BLaER1 (cell line): ENCODE measurements at regions not wholly inside any gene's neighbourhood (a gene's known extent, or its start where the extent isn't known, plus 50 kb on each side); places are given as distances from the start of the nearest gene placed in this dataset.

Source experiments
- H3K27ac ChIP-seq: shearing (Covaris generic); formaldehyde crosslinking; 2 replicates; pipeline ENCODE4 v1.8.1; 2022
- H3K27me3 ChIP-seq: shearing (Covaris generic); formaldehyde crosslinking; 2 replicates; pipeline ENCODE4 v1.8.1; 2022
- H3K36me3 ChIP-seq: shearing (Covaris generic); formaldehyde crosslinking; 2 replicates; pipeline ENCODE4 v1.8.1; 2022
- H3K4me1 ChIP-seq: shearing (Covaris generic); formaldehyde crosslinking; 2 replicates; pipeline ENCODE4 v1.8.1; 2022
- H3K4me2 ChIP-seq: shearing (Covaris generic); formaldehyde crosslinking; 2 replicates; pipeline ENCODE4 v1.8.1; 2022
- H3K4me3 ChIP-seq: shearing (Covaris generic); formaldehyde crosslinking; 2 replicates; pipeline ENCODE4 v1.8.1; 2022
- H3K9ac ChIP-seq: shearing (Covaris generic); formaldehyde crosslinking; 2 replicates; pipeline ENCODE4 v1.8.1; 2022
- H3K9me3 ChIP-seq: shearing (Covaris generic); formaldehyde crosslinking; 2 replicates; pipeline ENCODE4 v1.8.1; 2022
- H4K20me1 ChIP-seq: shearing (Covaris generic); formaldehyde crosslinking; 2 replicates; pipeline ENCODE4 v1.8.1; 2022
- Cebpa-rat ChIP-seq: shearing (Covaris generic); IDR thresholded peaks from 2 replicates; pipeline ENCODE4 v1.8.1; 2022

DNA sequence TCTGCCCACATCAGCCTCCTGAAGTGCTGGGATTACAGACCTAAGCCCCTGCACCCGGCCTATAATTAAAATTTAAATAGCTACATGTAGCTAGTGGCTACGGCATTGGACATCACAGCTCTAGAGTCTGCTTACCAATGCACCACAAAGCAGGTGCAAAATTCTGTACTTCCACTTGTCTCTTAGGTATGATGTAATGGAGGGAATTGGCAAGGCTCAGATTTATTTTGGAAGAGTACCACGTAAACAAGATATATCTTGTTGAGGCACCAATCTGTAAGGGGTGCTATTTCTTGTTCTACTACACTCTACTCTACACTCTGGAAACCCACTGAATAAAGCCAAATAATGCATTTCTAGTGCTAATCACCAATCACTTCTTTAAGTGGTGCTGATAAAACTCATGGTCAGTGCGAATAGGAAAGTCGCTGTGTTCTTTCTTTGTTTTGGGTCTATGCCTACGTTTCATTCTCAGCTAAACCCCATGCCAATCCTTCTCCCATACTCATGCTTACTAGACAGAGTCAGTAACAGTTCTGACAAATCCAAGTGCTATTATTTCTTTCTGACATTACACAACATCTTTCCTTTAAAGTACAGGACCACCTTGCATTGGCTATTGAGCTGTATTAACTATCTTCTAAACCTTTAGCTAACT, 92.3 kb downstream of the GC start:
- Histone ChIP-seq H4K20me1 (no peaks in the 10 kb centered on the region), H3K4me1 (no peaks in the 10 kb centered on the region), H3K9ac (no peak overlapping the region), H3K27ac (no peak overlapping the region), H3K9me3 (no peaks in the 10 kb centered on the region), H3K27me3 (no peaks in the 10 kb centered on the region), H3K4me2 (no peak overlapping the region), H3K4me3 (no peak overlapping the region), H3K36me3 (no peaks in the 10 kb centered on the region)
- no peak for TF ChIP-seq Cebpa-rat

DNA sequence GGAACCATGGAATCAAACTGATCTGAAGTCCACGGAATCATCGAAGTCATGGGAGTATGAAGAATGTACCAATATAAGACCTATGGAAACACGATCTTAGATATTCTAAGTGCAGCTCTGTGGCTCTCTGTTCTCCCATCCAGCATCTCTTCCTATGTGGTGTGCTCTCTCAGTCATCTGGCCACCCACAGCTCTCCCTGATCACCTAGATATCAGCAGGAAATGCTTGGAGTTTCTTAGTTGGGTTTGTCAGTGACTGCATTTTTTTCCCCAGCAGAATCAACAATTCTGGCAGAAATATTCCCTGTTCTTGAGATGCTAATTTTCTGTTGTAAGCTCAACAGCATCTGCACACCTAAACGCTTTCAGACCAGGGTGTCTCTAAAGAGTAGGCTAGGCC, 94.1 kb downstream of the GC start:
- no peak for TF ChIP-seq Cebpa-rat
- no peaks in the 10 kb centered on the region for H3K9me3 ChIP-seq
- no peak overlapping the region for H3K4me2 ChIP-seq
- no peak overlapping the region for H3K4me3 ChIP-seq
- H3K4me1 ChIP-seq: no peaks in the 10 kb centered on the region
- no peaks in the 10 kb centered on the region for H3K36me3 ChIP-seq
- no peak overlapping the region for H3K27ac ChIP-seq
- H4K20me1 ChIP-seq: no peaks in the 10 kb centered on the region
- no peak overlapping the region for H3K9ac ChIP-seq
- no peaks in the 10 kb centered on the region for H3K27me3 ChIP-seq

DNA sequence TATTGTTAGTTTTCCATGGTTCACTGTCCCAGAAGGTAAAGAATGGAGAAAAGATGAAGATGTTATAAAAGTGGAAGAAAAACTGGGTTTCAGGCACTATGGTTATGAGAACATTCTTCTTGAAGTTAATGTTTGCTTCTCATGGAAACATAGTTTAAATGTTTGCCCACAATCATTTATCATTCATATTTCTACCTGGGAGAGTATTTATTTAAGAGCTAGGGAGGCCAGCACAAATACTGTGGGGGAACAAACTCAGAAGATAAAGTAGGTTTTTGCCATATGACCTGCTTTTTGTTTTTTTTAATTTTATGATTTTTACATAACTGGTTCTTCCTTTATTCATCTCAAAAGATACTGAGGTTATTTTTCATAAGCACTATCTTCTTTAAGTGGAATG, 96.8 kb downstream of the GC start:
- Histone ChIP-seq H3K27me3 (no peaks in the 10 kb centered on the region), H3K27ac (no peak overlapping the region), H4K20me1 (no peaks in the 10 kb centered on the region), H3K4me3 (no peak overlapping the region), H3K4me2 (no peak overlapping the region), H3K4me1 (no peaks in the 10 kb centered on the region), H3K36me3 (no peaks in the 10 kb centered on the region), H3K9ac (no peak overlapping the region), H3K9me3 (no peaks in the 10 kb centered on the region)
- TF ChIP-seq Cebpa-rat: no peak

DNA sequence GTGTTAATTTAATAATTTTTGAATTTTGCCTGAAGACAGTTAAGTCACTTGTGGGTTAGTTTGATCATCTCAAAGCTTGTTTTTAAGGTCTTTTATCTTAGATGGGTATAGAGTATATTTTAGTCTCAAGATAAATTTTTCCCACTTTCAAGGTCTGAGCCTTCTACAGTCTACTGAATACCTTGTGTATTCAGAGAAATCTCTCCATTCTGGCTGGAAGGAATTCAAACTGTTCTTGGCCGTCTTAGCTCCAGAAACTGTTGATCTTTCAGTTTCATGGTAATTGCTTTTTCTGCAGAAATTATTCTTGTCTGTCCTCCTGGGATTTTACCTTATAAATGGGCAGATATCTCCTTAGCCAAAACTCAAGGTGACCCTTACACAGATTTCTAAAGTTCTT, 97.9 kb downstream of the GC start:
- H3K4me1 ChIP-seq: no peaks in the 10 kb centered on the region
- no peak overlapping the region for H3K27ac ChIP-seq
- H3K27me3 ChIP-seq: no peaks in the 10 kb centered on the region
- H3K9me3 ChIP-seq: no peaks in the 10 kb centered on the region
- H3K4me3 ChIP-seq: no peak overlapping the region
- H3K36me3 ChIP-seq: no peaks in the 10 kb centered on the region
- no peak overlapping the region for H3K4me2 ChIP-seq
- no peaks in the 10 kb centered on the region for H4K20me1 ChIP-seq
- no peak overlapping the region for H3K9ac ChIP-seq
- no peak for TF ChIP-seq Cebpa-rat

DNA sequence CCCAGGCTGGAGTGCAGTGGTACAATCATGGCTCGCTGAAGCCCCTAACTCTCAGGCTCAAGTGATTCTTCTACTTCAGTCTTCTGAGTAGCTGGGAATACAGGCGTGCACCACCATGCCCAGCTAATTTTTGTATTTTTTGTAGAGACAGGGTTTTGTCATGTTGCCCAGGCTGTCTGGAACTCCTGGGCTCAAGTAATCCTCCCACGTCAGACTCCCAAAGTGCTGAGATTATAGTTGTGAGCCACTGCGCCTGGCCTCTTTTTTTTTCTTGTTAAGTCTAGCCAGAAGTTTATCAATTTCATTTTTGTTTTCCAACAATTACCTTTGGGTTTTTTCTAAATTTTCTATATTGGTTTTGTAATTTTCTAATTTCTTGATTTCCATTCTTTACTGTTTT, 100.6 kb downstream of the GC start:
- H3K9me3 ChIP-seq: no peaks in the 10 kb centered on the region
- no peak overlapping the region for H3K4me2 ChIP-seq
- H3K4me3 ChIP-seq: no peak overlapping the region
- no peak overlapping the region for H3K27ac ChIP-seq
- TF ChIP-seq Cebpa-rat: no peak
- no peaks in the 10 kb centered on the region for H3K36me3 ChIP-seq
- no peak overlapping the region for H3K9ac ChIP-seq
- no peaks in the 10 kb centered on the region for H4K20me1 ChIP-seq
- no peaks in the 10 kb centered on the region for H3K27me3 ChIP-seq
- H3K4me1 ChIP-seq: no peaks in the 10 kb centered on the region

DNA sequence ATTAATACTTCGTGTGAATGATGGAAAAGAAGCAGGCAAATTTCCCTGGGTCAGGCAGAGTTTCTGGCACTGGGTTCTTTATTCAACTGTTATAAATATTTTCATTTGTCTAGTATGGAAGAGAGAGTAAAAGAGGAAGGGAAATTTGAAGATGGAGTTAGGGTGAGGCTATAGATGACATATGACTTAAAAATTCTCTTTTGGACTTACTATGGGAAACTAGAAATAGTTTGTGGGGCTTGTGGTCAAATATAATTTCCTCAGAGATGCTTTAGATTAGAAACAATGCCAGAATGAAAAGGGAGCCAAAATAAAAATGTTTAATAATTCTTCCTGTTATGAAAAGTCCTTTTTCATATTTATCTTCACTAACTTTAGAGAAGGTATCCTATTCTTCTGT, 103.2 kb downstream of the GC start:
- Histone ChIP-seq H3K4me2 (no peak overlapping the region), H3K4me1 (no peaks in the 10 kb centered on the region), H4K20me1 (no peaks in the 10 kb centered on the region), H3K4me3 (no peak overlapping the region), H3K27ac (no peak overlapping the region), H3K9ac (no peak overlapping the region), H3K9me3 (no peaks in the 10 kb centered on the region), H3K27me3 (no peaks in the 10 kb centered on the region), H3K36me3 (no peaks in the 10 kb centered on the region)
- TF ChIP-seq Cebpa-rat: no peak

DNA sequence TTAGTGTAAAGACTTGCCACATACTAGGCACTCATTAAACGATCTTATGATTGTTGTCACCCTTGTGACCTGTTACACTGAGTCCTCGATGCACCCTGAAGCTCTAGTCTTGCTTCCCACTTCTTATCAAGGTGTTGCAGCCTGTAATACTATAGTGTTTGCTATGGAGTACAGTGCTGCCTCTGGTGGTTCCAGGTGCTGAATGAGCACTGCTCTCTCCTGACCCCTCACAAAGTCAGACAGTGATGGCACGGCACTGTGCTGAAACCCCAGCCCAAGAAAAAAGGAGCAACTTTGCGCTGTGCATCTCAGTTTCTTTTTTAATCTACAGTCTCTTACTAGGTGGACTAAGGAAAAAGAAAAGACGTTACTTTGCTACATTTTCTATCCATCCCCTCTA, 106.3 kb downstream of the GC start:
- no peak overlapping the region for H3K9ac ChIP-seq
- no peak overlapping the region for H3K4me3 ChIP-seq
- no peaks in the 10 kb centered on the region for H3K9me3 ChIP-seq
- no peak for TF ChIP-seq Cebpa-rat
- no peaks in the 10 kb centered on the region for H3K4me1 ChIP-seq
- H3K27me3 ChIP-seq: no peaks in the 10 kb centered on the region
- no peak overlapping the region for H3K4me2 ChIP-seq
- no peaks in the 10 kb centered on the region for H4K20me1 ChIP-seq
- H3K27ac ChIP-seq: no peak overlapping the region
- H3K36me3 ChIP-seq: no peaks in the 10 kb centered on the region

DNA sequence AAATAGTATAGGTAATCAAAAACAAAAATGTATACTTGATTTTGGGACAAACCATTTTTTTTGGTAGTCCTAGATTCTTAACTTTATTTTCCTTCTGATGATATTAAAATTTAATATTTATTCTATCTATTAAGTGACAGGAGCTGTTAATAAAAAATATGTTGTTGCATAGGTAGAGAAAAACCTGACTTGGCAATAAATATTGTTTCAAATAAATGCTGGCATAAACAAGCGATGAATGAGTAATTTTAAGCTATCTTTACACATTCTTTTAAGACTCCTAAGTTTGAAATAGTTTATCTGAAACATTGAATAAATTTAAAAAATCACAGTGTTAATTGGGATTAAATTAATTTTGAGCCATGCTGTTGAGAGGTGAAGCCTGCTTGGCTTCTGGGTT, 114.6 kb downstream of the GC start:
- H3K4me2 ChIP-seq: no peak overlapping the region
- H3K36me3 ChIP-seq: no peaks in the 10 kb centered on the region
- no peak overlapping the region for H3K4me3 ChIP-seq
- H3K27me3 ChIP-seq: no peaks in the 10 kb centered on the region
- H3K9ac ChIP-seq: no peak overlapping the region
- TF ChIP-seq Cebpa-rat: no peak
- H3K9me3 ChIP-seq: peaks cover 9% of the 10 kb centered on the region; the same call in 1 of the 2 replicates
- no peaks in the 10 kb centered on the region for H3K4me1 ChIP-seq
- no peak overlapping the region for H3K27ac ChIP-seq
- H4K20me1 ChIP-seq: no peaks in the 10 kb centered on the region

DNA sequence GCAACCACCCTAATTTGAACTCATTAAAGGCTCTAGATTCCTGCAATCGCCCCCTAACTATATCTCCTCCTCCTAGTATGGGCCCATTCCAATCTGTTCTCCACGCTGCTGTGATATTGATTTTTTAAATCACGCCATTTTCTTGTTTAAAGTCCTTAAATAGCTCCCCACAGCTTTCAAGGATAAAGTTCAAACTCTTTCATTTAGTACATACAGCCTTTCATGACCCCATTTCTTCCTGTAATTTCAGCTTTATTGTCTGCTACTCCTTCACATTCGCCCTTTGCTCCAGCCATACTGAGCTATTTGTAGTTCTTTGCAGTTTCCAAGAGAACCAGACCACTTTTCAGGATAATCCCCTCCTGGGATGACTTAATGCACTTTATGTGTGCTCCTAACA, 118.5 kb downstream of the GC start:
- H3K4me2 ChIP-seq: no peak overlapping the region
- H3K4me3 ChIP-seq: no peak overlapping the region
- H4K20me1 ChIP-seq: no peaks in the 10 kb centered on the region
- H3K9me3 ChIP-seq: peaks cover 9% of the 10 kb centered on the region; the same call in 1 of the 2 replicates
- H3K27ac ChIP-seq: no peak overlapping the region
- H3K9ac ChIP-seq: no peak overlapping the region
- TF ChIP-seq Cebpa-rat: no peak
- no peaks in the 10 kb centered on the region for H3K27me3 ChIP-seq
- peaks cover 5% of the 10 kb centered on the region; the same call in 1 of the 2 replicates for H3K4me1 ChIP-seq
- H3K36me3 ChIP-seq: no peaks in the 10 kb centered on the region

DNA sequence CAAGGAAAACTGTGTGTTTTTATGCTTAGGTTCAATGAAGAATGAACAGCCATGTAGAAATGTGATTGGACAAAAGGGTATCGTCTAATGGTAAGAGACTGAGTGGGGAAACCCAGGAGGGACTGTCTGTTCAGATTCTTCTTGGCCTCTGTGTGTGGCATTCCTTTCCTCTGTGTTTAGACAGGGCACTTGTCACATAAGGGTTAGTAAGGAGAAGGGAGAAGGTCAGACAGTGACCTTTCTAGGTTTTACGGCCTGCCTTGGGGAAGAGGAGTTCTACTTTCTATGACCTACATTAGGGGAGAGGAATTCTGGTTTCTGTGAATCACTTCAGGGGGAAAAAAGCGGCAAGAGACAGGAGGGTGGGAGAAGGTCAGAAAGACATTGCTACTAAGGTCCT, 119.5 kb downstream of the GC start:
- TF ChIP-seq Cebpa-rat: no peak
- Histone ChIP-seq H3K4me3 (no peak overlapping the region), H3K27me3 (no peaks in the 10 kb centered on the region), H4K20me1 (no peaks in the 10 kb centered on the region), H3K4me2 (no peak overlapping the region), H3K9ac (no peak overlapping the region), H3K9me3 (no peaks in the 10 kb centered on the region), H3K36me3 (no peaks in the 10 kb centered on the region), H3K4me1 (peaks cover 5% of the 10 kb centered on the region; the same call in 1 of the 2 replicates), H3K27ac (no peak overlapping the region)

DNA sequence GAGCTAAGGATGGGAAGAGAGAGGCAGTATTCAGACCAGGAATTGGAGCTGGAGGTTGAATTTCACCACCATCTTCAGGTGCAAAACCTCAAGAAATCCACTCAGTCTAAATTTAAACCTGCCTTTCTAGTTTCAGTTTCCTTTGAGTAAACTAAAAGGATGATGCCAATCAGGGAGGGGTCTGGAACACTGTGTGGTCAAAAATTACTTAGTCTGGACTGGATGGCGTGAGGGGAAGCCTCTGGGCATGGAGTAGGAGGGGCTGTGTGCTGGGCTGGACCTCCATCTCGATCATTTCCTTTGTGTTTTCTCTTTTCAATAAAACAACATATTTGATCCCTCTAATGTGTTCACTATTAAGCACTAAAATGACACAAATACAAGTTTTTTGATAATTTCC, 120.1 kb downstream of the GC start:
- Histone ChIP-seq H4K20me1 (no peaks in the 10 kb centered on the region), H3K36me3 (no peaks in the 10 kb centered on the region), H3K27ac (no peak overlapping the region)

More for the DNA sequence above, 120.1 kb downstream of the GC start:
- TF ChIP-seq Cebpa-rat: no peak
- H3K9me3 ChIP-seq: no peaks in the 10 kb centered on the region
- no peak overlapping the region for H3K4me3 ChIP-seq
- H3K4me1 ChIP-seq: peaks cover 5% of the 10 kb centered on the region; the same call in 1 of the 2 replicates
- H3K27me3 ChIP-seq: no peaks in the 10 kb centered on the region
- H3K9ac ChIP-seq: no peak overlapping the region
- H3K4me2 ChIP-seq: peak overlapping the region; percentile 22; the same call in 1 of the 2 replicates
